Daoy (cell line): ENCODE measurements at regions not wholly inside any gene's neighbourhood (a gene's known extent, or its start where the extent isn't known, plus 50 kb on each side); places are given as distances from the start of the nearest gene placed in this dataset.

Experiments used
- DNase-seq: peaks from one replicate; pipeline ENCODE4 v3.0.0-alpha.2; 2015; ENCODE audit warnings: low read depth

- DNase-seq, result no peak
These were observed 510.6 kb downstream of the CPS1 start for GRCh38 chr2:211067029-211067428.

- DNase-seq, result no peak
These were observed 511.8 kb downstream of the CPS1 start for GRCh38 chr2:211068108-211068780.

- no peak for DNase-seq
These were observed 514.1 kb downstream of the CPS1 start for GRCh38 chr2:211070547-211070946.

- no peak for DNase-seq
These were observed 520.9 kb downstream of the CPS1 start for GRCh38 chr2:211077216-211077767.

GRCh38 chr2:211084352-211084751 lies 528.0 kb downstream of the CPS1 start:
- no peak for DNase-seq

- DNase-seq, result peak; percentile 12
These were observed 528.8 kb downstream of the CPS1 start for GRCh38 chr2:211085056-211085680.

GRCh38 chr2:211086049-211086448 lies 529.6 kb downstream of the CPS1 start:
- DNase-seq, result no peak

- no peak for DNase-seq
These were observed 532.7 kb downstream of the CPS1 start for GRCh38 chr2:211089127-211089526.

GRCh38 chr2:211093743-211094303 lies 537.4 kb downstream of the CPS1 start:
- no peak for DNase-seq

- no peak for DNase-seq
These were observed 547.6 kb downstream of the CPS1 start for GRCh38 chr2:211103989-211104388.

- DNase-seq, result no peak
These were observed 557.2 kb downstream of the CPS1 start for GRCh38 chr2:211113334-211114175.

GRCh38 chr2:211114826-211115455 lies 558.5 kb downstream of the CPS1 start:
- DNase-seq, result no peak

GRCh38 chr2:211117026-211117425 lies 560.6 kb downstream of the CPS1 start:
- no peak for DNase-seq

- no peak for DNase-seq
These were observed 569.9 kb downstream of the CPS1 start for GRCh38 chr2:211126256-211126655.

GRCh38 chr2:211127501-211127900 lies 571.1 kb downstream of the CPS1 start:
- DNase-seq, result no peak

- DNase-seq, result no peak
These were observed 571.9 kb downstream of the CPS1 start for GRCh38 chr2:211128287-211128686.

GRCh38 chr2:211129798-211130197 lies 573.4 kb downstream of the CPS1 start:
- no peak for DNase-seq

- no peak for DNase-seq
These were observed 575.6 kb downstream of the CPS1 start for GRCh38 chr2:211132046-211132445.

GRCh38 chr2:211132573-211132972 lies 576.2 kb downstream of the CPS1 start:
- no peak for DNase-seq

GRCh38 chr2:211133766-211134165 lies 577.4 kb downstream of the CPS1 start:
- no peak for DNase-seq

GRCh38 chr2:211138551-211138950 lies 582.2 kb downstream of the CPS1 start:
- DNase-seq, result no peak

- DNase-seq, result no peak
These were observed 585.2 kb downstream of the CPS1 start for GRCh38 chr2:211141646-211142045.
